NB4 (cell line): ENCODE measurements at regions not wholly inside any gene's neighbourhood (a gene's known extent, or its start where the extent isn't known, plus 50 kb on each side); places are given as distances from the start of the nearest gene placed in this dataset.

Source experiments
- POLR2A ChIP-seq: IDR thresholded peaks from 2 replicates; pipeline ENCODE4 v1.6.1; 2011; ENCODE audit warnings: mild to moderate bottlenecking; ENCODE audit not compliant: insufficient read length; ENCODE audit errors: extremely low read depth
- TF ChIP-seq, protein P1 (sequence below): IDR thresholded peaks from one replicate; pipeline ENCODE4 v1.5.1; 2012; ENCODE audit warnings: low read depth, low read length

DNA sequence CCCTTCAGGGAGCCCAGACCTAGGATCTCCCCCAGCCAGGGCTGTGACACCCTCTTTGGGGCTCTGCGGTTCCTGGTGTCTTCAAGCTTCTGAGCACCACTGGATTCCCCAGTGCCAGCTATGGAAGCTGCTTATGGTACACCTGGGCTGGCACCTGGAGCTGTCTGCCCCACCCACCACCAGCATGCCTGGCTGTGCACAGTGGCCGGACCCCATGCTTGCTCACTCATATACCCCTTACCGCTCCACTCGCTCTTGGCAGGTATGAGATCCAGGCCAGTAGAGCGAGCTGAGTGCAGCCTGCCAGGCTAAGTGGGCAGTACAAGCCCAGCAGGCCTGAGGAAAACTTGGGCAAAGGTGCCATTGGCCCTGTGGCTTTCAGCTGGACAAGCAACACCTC is 114.0 kb downstream of the DACT1 start:
- no peak for TF ChIP-seq POLR2A
- TF ChIP-seq, protein P1, sequence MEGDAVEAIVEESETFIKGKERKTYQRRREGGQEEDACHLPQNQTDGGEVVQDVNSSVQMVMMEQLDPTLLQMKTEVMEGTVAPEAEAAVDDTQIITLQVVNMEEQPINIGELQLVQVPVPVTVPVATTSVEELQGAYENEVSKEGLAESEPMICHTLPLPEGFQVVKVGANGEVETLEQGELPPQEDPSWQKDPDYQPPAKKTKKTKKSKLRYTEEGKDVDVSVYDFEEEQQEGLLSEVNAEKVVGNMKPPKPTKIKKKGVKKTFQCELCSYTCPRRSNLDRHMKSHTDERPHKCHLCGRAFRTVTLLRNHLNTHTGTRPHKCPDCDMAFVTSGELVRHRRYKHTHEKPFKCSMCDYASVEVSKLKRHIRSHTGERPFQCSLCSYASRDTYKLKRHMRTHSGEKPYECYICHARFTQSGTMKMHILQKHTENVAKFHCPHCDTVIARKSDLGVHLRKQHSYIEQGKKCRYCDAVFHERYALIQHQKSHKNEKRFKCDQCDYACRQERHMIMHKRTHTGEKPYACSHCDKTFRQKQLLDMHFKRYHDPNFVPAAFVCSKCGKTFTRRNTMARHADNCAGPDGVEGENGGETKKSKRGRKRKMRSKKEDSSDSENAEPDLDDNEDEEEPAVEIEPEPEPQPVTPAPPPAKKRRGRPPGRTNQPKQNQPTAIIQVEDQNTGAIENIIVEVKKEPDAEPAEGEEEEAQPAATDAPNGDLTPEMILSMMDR: no peak
